GM19025 (cell line): ENCODE measurements at regions not wholly inside any gene's neighbourhood (a gene's known extent, or its start where the extent isn't known, plus 50 kb on each side); places are given as distances from the start of the nearest gene placed in this dataset.

Experiments
- ATAC-seq: cut with Tn5 transposase; IDR thresholded peaks from one replicate; pipeline ENCODE4 v1.9.1; 2021; ENCODE audit warnings: mild to moderate bottlenecking, low read depth, moderate library complexity; ENCODE audit not compliant: unreplicated experiment

DNA sequence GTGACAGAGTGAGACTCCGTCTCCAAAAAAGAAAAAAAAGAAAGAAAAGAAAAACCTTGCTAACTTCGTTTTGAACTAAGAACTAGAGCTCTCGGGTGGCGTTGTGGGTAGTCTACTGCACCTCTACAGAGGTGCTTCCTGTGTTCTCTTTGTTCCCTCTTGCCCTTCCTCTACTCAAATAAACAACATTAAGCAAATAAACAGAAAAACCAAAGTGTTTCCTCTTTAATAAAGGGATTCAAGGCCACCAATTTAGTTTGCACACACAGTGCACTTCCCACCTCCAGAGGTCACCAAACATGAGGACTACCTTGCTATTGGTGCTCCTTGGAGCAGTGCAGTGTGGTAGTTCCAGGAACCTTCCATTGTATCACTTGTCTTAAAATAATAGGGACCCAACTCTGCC lies 354.2 kb upstream of the TBL1XR1 start:
- no peak for ATAC-seq

DNA sequence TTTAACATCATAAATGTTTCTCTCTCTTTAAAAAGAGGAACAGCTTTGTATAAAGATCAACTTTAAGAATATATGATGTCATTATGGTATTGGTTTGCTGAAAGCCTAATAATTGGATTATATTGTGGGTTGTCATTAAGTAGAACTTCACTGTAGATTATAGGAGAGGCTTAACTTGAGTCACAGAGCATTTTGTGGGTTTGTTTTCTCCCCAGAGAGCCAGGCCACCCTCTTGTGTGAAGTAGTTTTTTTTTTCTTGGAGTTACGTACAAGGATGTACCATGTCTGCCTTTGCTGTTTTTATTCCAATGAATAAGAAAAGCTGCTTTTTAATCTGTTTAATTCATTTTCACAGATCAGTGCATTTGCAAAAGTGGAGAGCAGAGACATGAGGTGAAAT lies 354.8 kb upstream of the TBL1XR1 start:
- ATAC-seq, result no peak

DNA sequence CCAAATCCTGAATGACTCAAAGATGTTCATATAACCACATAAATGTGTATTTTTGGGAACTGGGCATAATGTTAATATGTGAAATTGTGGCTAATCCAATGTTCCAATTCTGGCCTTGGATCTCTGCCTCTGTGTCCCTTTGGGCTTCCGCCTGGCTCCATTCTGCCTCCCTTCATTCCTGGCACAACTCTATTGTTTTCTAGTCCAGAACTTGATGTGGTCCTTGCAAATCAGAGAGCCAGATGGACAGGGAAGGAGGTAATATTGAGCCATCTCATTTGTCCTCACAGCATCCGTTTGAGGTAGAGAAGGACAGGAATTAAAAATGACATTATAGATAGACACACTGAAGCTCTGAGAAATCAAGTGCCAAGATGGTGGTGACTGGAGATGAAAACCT lies 355.7 kb upstream of the TBL1XR1 start:
- ATAC-seq, result no peak

DNA sequence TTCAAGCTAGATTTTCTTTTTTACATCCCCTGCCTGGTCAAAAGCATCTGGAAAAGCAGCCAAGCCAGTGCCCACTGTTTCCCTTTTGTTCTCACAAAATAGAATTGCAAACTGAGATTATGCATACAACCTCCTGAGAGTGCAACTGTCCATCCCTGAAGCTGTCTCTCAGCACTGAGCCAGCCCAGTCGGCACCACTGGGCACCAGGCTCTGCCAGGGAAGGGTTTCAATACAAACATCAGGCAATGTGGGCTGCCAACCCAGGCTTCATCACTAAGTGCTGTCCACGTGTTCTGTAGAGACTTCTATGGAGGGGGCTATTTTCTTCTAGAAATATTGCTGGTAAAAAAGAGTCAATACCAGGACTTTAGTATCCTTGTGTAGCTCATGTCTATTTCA lies 356.3 kb upstream of the TBL1XR1 start:
- ATAC-seq, result no peak

DNA sequence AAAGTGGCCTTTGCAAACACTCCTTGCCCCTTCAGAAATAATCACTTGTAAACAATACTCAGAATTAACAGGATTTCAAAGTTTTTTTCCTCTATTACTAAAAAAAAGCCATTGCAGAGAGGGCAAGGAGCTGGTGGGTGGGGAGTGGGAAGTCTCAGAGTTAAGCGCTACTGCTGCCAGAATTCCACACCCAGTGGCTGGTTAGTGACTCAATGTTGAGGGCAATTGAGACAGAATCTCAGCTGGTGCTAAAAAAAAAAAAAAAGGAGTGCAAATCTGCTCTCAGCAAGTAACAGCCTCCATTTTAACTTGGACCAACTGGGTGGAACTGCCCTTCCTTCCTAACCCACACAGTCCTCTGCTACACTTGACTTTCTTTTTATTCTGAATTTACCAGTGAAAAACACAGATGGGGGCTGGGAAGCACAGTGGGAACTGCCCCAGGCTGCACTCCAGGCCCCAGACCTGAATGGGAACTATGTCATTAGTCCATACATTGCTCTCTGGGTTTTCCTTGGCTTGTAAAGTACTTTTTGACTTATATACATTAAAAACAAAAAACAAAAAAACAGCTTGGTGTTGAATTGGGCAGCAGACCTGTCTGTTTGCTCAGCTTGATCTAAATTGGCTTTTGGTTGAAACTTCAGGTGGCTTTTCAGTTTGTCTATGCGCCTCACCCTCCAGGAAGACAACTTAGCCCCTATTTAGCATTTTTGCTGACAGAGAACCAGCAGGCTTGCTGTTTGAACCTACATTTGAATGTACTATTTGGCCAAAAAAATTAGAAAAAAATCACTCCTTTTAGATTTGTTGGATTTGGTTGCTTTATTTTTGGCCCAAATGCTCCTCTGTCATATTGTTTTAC lies 357.8 kb upstream of the TBL1XR1 start:
- no peak for ATAC-seq

DNA sequence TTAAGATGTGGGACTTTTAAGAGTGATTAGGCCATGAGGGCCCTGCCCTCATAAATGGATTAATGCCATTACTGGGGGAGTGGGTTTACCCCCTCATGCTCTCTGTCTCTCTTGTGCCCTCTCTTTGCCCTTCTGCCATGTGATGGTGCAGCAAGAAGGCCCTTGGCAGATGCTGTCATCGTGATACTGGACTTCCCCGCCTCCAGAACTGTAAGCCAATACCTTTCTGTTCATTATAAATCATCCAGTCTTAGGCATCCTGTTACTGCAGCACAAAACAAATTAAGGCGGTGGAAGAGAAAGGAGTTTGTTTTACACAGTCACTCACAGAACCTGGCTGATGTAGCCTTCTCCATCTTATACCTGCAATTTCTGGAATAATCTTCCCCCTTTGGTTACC lies 360.3 kb upstream of the TBL1XR1 start:
- no peak for ATAC-seq

DNA sequence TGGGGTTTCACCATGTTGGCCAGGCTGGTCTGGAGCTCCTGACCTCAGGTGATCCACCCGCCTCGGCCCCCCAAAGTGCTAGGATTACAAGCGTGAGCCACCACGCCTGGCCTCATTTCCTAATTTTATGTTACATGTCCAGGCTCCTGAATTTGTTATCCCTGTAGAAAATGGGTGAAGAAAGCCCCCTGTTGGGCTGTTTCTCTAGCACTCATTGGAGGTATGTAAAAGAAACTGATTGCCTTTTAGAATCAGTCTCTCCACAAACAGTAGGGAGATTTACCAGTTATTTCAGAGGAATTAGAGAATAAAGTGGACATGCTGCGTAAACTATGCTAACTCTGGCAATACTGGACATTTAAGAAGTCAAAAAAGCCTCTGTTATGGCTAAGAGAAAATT lies 364.1 kb upstream of the TBL1XR1 start:
- ATAC-seq, result no peak

DNA sequence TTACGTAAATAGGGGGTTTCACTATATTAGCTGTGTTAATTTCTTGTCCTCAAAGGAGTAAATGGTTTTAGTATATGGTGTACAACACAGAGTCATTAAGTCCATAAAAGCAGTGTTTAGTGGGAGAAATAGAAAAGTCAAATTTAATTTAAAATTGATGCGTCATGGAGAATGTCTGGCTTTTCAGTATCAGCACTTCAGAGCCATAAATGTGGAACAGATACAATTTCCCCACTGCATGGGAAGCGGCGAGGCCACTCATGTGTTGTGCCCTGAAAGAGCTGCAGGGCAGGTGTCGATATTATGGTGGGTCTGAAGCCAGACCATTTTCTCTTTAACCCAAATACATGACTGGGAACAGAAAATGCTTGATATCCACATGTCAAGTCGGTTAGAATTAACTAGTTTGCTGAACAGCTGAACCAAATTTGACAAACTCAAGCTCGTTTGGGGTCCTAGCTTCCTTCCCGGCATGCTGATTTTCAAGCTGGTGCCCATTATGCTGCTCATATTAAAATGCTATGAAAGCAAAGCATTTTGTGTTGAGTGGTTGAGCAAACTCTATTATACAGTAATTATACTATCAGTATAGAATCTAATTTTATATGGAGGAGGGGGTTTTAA lies 364.6 kb upstream of the TBL1XR1 start:
- no peak for ATAC-seq

DNA sequence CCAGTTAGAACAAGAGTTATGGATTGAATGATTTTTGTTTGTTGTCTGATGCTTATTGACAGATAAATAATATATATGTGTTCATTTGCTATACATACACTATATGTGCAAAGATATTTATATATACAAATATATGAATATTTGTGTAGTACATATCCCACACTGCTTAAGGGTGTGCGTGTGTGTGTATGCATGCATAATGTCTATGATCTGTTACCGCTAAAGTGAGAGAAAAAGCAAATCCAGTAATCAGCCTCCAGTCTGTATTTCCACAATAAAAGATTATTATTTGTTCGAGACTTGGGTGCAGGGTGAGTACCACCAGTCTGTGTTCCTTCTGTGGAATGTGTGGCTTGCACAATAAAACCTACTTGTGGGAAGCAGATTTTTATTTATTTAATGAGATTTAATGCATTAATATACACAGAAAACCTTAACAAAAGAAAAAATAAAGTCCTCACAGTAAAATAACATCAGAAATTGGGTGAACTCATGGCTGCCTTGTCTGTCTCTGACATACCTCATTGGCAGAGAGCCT lies 366.0 kb upstream of the TBL1XR1 start:
- ATAC-seq, result no peak

DNA sequence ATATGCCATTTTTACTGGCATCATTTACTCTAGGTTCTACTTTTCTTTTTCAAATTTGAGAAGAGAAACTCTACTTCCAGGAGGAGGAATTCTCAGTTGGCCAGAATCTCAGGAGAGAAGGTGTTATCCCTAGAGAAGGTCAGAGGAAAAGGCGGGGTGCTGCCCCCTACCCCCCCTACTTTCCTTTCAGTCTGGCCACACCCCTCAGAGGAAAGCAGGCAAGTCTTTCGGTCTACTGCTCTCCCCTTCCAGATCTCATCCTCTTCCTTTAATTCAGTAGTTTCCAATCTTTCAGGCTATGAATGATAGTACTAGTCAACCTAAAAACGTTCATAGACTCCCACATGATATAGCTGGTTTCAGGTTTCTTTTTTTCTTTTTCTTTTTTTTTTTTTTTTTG lies 366.5 kb upstream of the TBL1XR1 start:
- ATAC-seq, result no peak

DNA sequence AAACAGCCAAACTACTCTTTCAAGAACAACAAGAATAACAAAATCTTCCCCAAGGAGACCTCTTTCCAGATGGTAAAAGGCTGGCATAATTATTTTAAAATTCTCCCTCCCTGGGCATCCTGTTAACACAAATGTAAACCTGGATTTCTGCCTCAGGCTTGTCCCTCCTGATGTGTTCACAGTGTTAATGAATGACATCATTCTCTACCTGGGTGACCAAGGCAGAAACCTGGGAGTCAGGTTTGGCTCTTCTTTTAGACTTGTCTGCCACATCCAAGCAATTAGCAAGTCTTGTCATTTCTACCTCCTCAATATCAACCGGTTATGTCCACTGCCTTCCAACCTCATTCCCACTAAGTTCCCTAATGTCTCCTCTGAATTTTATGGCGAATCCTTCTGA lies 368.7 kb upstream of the TBL1XR1 start:
- ATAC-seq, result no peak

DNA sequence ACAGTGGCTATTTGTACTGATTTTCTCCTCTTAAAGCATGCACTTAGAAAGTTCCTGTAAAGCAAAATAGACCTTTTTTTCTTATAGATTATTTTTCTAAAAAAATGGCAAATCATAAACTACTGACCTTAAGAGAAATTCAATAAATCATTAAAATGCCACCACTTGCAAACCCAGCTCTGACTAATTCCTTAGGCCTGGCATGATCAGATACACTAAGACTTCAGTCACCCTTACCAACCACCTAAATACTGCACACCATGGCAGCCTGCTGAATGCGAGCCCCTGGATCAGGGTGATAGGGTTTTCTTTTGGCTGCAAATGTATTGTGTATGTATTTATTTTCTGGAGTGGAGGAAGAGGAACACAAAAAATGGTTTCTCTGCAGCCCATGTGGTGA lies 370.6 kb upstream of the TBL1XR1 start:
- ATAC-seq, result no peak

DNA sequence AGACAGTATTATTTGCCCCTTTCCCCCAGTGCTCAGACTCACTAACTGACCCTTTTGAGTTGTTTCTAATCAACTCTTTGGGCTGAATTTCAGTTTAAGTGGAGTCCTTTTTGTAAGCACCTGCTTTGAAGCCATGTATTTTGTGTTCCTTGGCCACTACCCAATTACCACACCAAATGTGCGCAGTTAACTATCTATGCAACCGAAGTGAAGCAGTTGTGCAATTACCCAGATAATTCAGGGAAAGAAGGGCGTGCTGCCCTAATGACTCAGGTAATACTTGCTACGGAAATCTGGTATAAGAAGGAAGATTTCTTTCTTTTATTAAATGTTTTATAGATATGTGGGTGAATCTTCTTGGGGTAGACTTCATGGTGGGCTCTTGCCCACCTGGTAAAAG lies 371.9 kb upstream of the TBL1XR1 start:
- ATAC-seq, result no peak

DNA sequence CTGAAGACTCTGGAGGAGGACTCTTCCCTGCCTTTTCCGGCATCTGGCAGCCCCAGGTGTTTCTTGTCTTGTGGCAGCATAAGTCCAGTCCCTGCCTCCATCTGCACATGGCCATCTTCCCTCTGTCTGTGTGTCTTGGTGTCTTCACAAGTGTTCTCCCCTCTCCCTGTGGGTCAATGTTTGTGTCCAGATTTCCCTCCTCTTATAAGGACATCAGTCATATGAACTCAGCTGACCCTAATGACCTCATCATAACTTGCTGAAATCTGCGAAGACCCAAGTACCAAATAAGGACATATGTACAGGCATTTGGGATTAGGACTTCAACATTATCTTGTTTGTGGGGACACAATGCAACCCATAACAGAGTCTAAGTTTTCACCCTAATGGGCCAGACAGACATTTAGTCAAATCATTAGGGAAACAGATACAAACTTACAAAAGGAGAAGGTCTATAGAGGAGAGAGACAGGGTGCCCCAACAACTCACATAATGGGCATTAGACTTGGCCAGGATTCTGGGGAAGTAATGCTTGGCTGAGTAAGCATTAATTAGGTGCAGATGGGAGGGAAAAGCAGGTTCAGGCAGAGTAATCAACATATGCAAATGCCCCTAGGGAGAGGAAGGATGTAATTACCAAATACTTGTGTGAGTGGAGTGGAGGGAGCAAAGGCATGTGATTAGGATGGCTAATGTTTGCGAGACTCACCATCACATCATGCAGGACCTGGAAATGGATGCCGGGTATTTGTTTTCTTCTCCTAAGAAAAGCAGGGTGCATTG lies 372.8 kb upstream of the TBL1XR1 start:
- no peak for ATAC-seq

DNA sequence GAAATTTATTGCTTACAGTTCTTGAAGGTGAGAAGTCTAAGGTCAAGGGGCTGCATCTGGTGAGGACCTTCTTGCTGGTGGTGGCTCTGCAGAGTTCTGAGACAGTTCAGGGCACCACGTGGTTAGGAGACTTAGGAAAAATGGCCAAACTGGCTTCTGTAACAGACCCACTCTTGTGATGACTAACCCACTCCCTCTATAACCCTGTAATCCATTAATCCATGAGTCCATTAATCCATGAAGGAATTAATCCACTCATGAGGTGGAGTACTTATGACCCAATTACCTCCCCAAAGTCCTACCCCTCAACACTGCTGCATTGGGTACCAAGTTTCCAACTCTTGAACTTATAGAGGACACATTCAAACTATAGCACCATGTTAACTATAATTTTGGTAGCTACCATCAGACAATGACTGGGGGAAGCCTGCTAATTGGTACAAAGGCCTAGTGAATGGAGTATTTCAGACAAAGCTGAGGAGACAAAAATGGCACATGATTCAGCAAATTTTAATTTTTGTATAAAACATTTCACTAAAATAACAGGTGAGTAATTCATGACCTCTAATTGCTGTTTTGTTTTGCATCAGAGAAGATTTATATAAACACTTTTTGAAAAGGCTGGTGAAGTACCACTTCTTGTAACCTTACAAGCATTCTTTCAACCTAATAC lies 374.1 kb upstream of the TBL1XR1 start:
- ATAC-seq, result no peak

DNA sequence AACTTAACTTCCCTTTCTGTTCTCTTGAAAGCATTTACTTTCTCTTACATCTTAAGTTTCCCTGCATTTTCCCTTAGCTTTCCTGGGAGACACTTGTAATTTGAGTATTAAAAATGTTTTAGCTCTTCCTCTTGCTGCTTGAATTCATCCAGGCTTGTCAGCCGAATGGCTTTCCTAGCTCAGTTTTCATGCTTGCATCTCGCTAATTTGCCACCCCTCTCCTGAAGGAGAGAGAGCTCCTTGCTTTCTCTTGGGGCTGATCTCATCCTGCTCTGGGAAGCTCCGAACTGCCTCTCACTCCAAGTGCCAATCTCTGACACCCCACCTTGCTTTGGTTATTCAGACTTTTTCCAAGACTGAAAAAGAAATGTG lies 374.6 kb upstream of the TBL1XR1 start:
- ATAC-seq, result no peak

DNA sequence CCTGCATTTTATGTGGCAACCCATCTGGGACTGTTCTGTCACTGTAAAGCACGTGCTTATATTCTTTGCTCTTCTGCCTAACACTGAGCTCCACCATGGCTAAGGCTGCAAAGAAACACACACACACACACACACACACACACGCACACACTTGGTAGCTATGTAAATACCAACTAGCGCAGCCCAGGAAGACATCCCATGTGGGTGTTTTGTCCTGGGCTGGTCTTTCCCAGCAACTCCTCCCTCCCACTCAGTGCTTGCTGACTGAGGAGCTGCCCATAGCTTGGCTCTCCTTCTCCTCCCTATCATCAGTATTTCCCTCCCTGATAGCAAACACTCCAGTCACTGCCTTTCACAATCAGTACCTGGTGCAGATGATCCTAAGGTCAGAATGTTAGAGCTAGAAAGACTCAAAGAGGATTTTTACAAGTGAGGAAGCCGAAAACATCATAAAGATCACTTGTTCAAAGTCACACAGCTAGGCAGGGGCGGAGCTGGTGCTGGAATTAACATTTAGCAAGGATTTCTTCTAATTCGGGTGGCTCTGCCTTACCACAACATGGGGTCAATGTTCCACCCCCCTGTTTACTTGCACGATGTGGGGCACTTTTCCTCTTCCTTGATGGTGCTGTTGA lies 377.1 kb upstream of the TBL1XR1 start:
- ATAC-seq, result no peak

DNA sequence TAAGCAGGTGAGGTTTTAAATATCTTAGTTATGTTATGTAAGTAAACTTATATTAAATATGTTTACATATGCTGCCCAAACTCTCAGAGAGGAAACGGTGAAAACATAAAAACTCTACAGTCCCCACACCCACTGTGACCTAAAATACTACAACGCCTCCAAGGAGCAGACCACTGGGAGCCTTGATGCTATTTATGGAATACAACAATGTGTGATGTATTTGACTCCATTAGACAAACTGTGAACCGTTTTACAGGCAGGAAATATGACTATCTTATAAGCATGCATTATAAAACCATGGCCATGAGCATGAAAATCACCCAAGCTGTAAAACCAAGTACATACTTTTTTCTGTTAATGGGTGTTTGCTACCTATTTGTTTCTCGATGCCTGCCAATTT lies 379.5 kb upstream of the TBL1XR1 start:
- ATAC-seq, result no peak

DNA sequence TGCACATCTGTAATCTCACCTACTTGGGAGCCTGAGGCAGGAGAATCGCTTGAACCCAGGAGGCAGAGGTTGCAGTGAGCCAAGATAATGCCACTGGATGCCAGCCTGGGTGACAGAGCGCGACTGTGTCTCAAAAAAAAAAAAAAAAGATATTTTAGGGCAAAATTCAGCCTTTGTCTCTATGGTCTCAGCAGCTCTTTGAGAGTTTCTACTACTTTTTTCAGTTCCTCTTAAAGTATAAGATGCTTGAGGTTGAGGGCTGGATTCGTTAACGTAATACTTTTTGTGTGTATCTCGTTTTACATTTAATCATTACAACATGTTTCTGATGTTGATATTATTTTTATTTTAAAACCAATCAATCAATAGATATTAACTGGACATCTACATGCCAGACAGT lies 381.2 kb upstream of the TBL1XR1 start:
- ATAC-seq, result no peak

DNA sequence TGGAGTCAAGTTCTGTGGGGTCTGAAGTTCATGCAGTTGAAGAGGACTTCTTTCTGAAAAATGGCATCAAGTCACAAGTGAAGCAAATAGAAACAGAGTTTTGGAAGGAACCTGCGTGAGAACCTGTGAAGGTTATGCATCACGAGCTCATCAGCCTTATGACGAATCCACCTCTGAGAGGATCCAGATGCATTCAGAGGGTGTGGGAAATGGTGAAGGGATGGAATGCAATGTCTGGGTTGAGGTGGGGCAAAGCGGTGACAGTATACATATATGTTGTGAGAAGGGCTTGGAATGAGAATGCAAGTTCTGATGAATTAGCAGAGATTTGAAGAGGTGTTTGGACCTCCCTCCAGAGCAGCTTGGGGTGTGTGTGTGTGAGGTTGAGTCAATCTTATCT lies 382.1 kb upstream of the TBL1XR1 start:
- no peak for ATAC-seq
